NCI-H510A treated with DMSO at 0.1 percent for 48 hours (cell line): ENCODE measurements at regions not wholly inside any gene's neighbourhood (a gene's known extent, or its start where the extent isn't known, plus 50 kb on each side); places are given as distances from the start of the nearest gene placed in this dataset.
A peak's percentile ranks its signal among the peaks of the same experiment; 100 is the strongest.
"Not testable (repeated sequence)": the region's sequence is repeated elsewhere in the genome, so short reads cannot be mapped to it uniquely, and the experiment has no call there.

Experiments used
- DNase-seq: peaks from one replicate; lab custom pipeline; 2025; lab: John Stamatoyannopoulos, UW

- not testable (repeated sequence) for DNase-seq
Measured at GRCh38 chr16:16563962-16564361, 185.0 kb downstream of the NPIPA7 start.

- not testable (repeated sequence) for DNase-seq
Measured at GRCh38 chr16:16565326-16565725, 186.4 kb downstream of the NPIPA7 start.

GRCh38 chr16:16570055-16570454, 191.1 kb downstream of the NPIPA7 start:
- not testable (repeated sequence) for DNase-seq

- DNase-seq: not testable (repeated sequence)
Measured at GRCh38 chr16:16570874-16571273, 191.9 kb downstream of the NPIPA7 start.

GRCh38 chr16:16572130-16572774, 193.3 kb downstream of the NPIPA7 start:
- DNase-seq: not testable (repeated sequence)

GRCh38 chr16:16577062-16577461, 198.1 kb downstream of the NPIPA7 start:
- DNase-seq: peak; percentile 59

GRCh38 chr16:16578701-16579100, 199.8 kb downstream of the NPIPA7 start:
- DNase-seq: no peak

GRCh38 chr16:16582916-16583315, 204.0 kb downstream of the NPIPA7 start:
- DNase-seq: not testable (repeated sequence)

GRCh38 chr16:16586073-16586651, 207.2 kb downstream of the NPIPA7 start:
- not testable (repeated sequence) for DNase-seq

GRCh38 chr16:16586969-16587368, 208.0 kb downstream of the NPIPA7 start:
- DNase-seq: not testable (repeated sequence)

GRCh38 chr16:16588436-16588835, 209.5 kb downstream of the NPIPA7 start:
- DNase-seq: not testable (repeated sequence)

GRCh38 chr16:16590654-16591318, 211.8 kb downstream of the NPIPA7 start:
- not testable (repeated sequence) for DNase-seq

- DNase-seq: peak; percentile 68
Measured at GRCh38 chr16:16593156-16593863, 214.4 kb downstream of the NPIPA7 start.

- DNase-seq: not testable (repeated sequence)
Measured at GRCh38 chr16:16595029-16595718, 216.2 kb downstream of the NPIPA7 start.

GRCh38 chr16:16601239-16601638, 222.3 kb downstream of the NPIPA7 start:
- DNase-seq: not testable (repeated sequence)

- DNase-seq: not testable (repeated sequence)
Measured at GRCh38 chr16:16607401-16608082, 228.6 kb downstream of the NPIPA7 start.

- not testable (repeated sequence) for DNase-seq
Measured at GRCh38 chr16:16609627-16610026, 230.7 kb downstream of the NPIPA7 start.

- DNase-seq: not testable (repeated sequence)
Measured at GRCh38 chr16:16610389-16610967, 231.5 kb downstream of the NPIPA7 start.

GRCh38 chr16:16613212-16613611, 234.3 kb downstream of the NPIPA7 start:
- DNase-seq: not testable (repeated sequence)

- DNase-seq: not testable (repeated sequence)
Measured at GRCh38 chr16:16614484-16614883, 235.5 kb downstream of the NPIPA7 start.

GRCh38 chr16:16618963-16619465, 240.1 kb downstream of the NPIPA7 start:
- DNase-seq: not testable (repeated sequence)
